Astrocyte of the spinal cord (primary cell): ENCODE measurements at regions not wholly inside any gene's neighbourhood (a gene's known extent, or its start where the extent isn't known, plus 50 kb on each side); places are given as distances from the start of the nearest gene placed in this dataset.

Experiments used
- DNase-seq: peaks from one replicate; pipeline ENCODE4 v3.0.0; 2011; ENCODE audit warnings: low read depth, low spot score
- H3K4me3 ChIP-seq: 2 replicates; pipeline ENCODE4 v1.5.1; 2011; ENCODE audit warnings: low read depth, mild to moderate bottlenecking, low read length, moderate library complexity
- CTCF ChIP-seq: IDR thresholded peaks from 2 replicates; pipeline ENCODE4 v1.5.1; 2012; ENCODE audit warnings: low read depth, mild to moderate bottlenecking, low read length, inconsistent platforms
- in situ Hi-C: cut with HindIII; loops from 2 replicates; pipeline ENCODE4 v1.10.0; 2017; ENCODE audit warnings: low sequenced_read_pairs

- DNase-seq = no peak
- in situ Hi-C loops = no loop called here
- no peak for TF ChIP-seq CTCF
- no peak overlapping the region for H3K4me3 ChIP-seq
Measured at GRCh38 chr22:49365191-49365837, 462.4 kb downstream of the BRD1 start.

- no peak for DNase-seq
- no peak for TF ChIP-seq CTCF
- in situ Hi-C loops = no loop called here
- no peak overlapping the region for H3K4me3 ChIP-seq
Measured at GRCh38 chr22:49364398-49364797, 463.3 kb downstream of the BRD1 start.

- no peak for DNase-seq
- no peak overlapping the region for H3K4me3 ChIP-seq
- TF ChIP-seq CTCF = no peak
- in situ Hi-C loops = no loop called here
Measured at GRCh38 chr22:49363526-49364230, 464.0 kb downstream of the BRD1 start.

GRCh38 chr22:49362211-49362839, 465.3 kb downstream of the BRD1 start:
- no peak for TF ChIP-seq CTCF
- DNase-seq = no peak
- in situ Hi-C loops = no loop called here
- no peak overlapping the region for H3K4me3 ChIP-seq

- no peak overlapping the region for H3K4me3 ChIP-seq
- in situ Hi-C loops = no loop called here
- DNase-seq = no peak
- no peak for TF ChIP-seq CTCF
Measured at GRCh38 chr22:49361164-49361563, 466.5 kb downstream of the BRD1 start.

- no peak overlapping the region for H3K4me3 ChIP-seq
- no peak for DNase-seq
- no peak for TF ChIP-seq CTCF
- in situ Hi-C loops = no loop called here
Measured at GRCh38 chr22:49360746-49361145, 466.9 kb downstream of the BRD1 start.
